GM21717 (cell line): ENCODE measurements at regions not wholly inside any gene's neighbourhood (a gene's known extent, or its start where the extent isn't known, plus 50 kb on each side); places are given as distances from the start of the nearest gene placed in this dataset.

ENCODE experiments used
- ATAC-seq: cut with Tn5 transposase; IDR thresholded peaks from one replicate; pipeline ENCODE4 v1.9.1; 2021; ENCODE audit warnings: mild to moderate bottlenecking, moderate library complexity; ENCODE audit not compliant: unreplicated experiment

DNA sequence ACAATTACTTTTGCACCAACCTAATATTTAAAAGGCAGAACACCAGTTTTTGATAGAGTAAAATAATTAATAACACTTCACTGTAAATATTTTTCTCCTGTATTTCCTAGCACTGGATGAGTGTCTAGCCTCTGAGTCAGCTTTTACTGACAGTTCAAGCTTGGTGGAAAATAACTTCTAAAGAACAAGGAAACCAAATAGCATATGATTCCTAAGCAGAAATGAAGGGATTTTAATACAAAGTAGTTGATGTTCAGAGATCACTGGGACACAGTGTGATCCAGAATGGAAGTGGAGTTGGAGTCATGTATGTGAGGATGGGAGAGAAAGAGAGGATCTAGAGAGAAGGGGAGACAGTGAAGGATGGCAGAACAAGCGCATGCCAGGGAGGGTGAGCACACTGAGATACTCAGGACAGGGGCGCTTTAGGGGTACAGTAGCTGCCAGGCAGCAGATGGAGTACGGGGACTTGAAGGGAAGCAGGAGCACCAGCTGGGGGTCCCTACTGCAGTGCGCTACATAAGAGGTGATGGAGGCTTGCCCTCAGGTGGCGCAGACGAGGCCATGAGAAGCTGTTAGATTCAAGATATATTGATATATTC is 117.9 kb upstream of the KLF6 start:
- no peak for ATAC-seq

DNA sequence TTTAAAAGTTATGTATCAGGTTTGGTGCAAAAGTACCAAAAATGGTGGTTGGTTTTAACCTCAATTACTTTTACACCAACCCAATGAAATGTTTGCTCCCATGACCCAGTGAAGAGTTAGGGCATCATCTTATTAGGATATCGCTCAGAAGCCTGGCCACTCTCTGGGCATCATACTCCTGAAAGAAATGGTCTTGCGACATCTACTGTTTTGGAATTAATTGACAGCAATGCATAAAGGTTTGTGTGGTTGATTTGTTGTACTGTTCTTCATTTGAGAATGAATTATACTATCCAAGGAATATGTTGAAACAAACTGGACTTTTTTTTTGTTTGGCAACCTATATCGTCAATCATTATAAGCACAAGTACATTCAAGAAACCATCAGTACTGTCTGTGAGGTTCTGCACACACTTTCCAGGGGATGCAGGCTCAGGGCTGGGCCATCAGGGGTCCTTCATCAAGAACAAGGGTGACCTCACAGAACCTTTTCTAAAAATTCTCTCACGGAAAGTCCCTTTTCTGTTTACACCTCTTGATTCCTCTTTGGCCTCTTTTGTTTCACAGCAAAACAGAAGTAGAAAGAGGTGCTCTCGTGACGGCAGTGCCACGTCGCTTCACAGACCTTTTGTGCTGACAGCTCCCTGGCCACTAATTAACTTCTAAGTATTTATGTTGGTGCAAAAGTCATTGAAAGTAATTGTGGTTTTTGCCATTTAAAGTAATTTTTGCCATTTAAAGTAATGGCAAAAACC is 117.2 kb upstream of the KLF6 start:
- peak; percentile 90 for ATAC-seq

DNA sequence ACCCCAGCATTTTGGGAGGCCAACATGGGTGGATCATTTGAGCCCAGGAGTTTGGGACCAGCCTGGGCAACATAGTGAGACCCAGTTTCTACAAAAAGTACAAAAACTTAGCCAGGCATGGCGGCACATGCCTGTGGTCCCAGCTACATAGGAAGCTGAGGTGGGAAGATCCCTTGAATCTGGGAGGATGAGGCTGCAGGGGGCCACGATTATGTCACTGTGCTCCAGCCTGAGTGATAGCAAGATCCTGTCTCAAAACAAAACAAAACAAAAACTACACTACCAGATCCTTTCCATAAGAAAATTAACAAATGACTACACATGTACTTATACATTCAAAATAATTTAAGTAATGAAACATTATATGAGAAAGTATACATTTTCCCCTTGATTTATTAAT is 116.4 kb upstream of the KLF6 start:
- ATAC-seq, result no peak

DNA sequence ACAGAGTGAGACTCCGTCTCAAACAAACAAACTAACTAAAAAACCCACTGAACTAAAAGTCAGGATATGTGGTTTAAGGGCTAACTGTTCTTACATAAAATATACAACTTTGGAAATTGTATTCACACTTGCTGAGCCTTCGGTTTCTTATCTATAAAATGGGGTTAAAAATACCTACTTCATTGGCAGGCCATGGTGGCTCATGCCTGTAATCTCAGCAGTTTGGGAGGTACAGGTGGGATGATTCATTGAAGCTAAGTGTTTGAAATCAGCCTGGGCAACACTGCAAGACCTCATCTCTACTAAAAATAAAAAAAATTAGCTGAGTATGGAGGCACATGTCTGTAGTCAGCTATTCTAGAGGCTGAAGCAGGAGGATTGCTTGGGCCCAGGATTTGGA is 115.4 kb upstream of the KLF6 start:
- ATAC-seq, result no peak

DNA sequence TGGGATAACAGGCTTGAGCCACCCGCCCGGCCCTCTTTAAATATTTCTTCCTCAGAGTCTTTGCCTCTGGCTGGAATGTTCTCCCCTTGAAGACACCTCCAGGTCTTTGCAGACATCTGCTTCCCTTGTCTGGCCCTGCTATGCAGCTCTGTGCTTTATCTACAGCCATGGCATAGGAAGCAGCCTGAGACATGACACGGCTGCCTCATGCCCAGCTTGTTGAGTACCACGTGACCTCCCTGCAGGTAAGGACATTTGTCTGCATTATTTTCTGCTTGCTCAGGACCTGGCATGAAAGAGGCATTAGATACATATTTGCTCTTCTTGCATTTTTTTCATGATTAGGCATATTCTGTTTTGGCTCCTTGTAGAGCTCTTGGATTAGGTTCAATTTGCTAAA is 113.8 kb upstream of the KLF6 start:
- ATAC-seq, result no peak

DNA sequence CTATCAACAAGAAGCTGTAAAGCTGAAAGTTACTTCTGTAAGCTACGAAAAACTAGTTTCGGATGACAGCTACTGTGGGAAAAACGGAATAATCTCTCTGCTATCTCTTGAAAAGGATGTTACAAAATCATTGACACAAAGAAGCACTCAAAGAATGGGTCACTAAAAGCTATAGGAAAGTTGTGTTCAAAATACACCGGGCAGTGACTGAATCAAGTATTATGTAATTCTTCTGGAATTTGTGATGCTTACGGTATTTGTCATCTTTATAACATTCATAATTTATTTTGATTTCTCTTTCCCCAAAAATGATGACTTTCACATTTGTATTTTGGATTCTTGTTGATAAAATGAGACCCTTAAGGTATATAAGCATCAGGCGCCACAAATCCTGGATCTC is 112.1 kb upstream of the KLF6 start:
- ATAC-seq, result no peak

DNA sequence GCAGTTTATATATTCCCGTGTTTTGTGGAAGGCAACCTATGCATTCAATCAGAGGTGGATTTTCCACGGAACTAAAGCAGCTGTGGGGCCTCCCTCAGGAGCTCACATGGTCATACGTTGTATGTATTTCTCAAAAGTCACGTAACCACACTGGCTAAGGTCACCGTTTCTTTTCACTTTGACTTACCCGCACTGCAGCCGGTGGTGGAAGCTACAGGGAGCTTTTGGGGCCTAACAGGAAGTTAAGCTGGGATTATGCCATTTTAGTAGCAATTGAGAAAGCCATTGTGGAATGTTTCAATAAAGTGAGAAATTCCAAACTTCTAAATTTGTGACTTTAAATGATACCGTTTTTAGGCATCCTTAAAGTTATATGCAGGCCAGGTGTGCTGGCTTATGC is 111.2 kb upstream of the KLF6 start:
- ATAC-seq, result no peak

DNA sequence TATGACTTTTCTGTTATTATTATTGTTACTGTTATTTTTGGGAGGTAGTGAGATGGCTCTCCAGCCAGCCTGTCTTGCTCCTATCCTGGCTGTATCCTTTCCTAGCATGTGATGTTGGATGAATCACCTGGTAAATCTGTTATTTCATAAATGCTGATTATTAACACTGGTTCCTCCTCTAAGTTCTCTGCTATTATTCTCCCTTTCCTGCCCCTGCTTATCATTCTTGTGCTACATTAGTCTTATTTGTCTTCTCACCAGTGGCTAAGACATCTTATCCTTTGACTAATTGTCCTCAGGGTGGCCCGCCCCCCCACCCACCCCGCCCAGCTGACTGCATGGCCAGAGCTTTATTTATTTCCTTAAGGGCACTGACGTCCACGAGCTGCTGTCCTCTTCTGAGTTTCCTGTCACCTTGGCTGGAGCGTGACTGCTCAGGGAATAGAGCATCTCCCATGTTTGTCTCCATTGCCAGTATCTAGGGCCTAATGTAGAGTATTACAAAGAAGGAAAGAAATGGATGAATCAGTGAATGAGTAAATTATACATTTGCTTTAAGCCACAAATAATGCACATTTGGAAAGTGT is 110.1 kb upstream of the KLF6 start:
- ATAC-seq, result no peak

DNA sequence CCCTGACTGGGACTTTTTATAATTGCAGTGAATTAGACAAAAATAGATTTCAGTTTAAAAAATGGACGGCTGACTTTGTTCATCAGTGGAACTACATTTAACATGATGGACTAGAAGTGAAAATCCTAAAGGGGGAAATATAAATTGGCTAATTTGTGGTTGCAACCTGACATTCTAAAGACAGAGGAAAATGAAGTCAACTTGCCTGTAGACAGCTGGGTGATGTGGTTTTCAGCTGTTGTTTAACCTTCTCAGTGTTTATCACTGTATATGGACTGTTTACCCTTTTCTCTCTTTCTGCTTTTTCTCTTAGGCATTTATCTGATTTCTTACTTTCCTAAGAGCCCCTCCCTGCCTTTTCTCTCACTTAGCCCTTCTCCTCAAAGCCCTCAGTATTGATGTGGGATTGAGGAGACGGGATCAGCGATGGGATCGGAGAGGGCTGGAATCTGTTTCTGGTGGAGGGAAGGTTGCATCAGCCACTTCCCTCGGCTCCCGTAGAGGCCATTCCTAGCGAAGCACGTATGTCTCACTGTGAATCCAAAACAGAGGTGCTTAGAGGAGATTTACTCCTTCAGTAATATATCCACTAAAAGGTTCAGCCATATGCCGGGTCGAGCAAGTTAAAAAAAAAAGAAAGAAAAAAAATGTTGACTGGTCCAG is 109.0 kb upstream of the KLF6 start:
- no peak for ATAC-seq

DNA sequence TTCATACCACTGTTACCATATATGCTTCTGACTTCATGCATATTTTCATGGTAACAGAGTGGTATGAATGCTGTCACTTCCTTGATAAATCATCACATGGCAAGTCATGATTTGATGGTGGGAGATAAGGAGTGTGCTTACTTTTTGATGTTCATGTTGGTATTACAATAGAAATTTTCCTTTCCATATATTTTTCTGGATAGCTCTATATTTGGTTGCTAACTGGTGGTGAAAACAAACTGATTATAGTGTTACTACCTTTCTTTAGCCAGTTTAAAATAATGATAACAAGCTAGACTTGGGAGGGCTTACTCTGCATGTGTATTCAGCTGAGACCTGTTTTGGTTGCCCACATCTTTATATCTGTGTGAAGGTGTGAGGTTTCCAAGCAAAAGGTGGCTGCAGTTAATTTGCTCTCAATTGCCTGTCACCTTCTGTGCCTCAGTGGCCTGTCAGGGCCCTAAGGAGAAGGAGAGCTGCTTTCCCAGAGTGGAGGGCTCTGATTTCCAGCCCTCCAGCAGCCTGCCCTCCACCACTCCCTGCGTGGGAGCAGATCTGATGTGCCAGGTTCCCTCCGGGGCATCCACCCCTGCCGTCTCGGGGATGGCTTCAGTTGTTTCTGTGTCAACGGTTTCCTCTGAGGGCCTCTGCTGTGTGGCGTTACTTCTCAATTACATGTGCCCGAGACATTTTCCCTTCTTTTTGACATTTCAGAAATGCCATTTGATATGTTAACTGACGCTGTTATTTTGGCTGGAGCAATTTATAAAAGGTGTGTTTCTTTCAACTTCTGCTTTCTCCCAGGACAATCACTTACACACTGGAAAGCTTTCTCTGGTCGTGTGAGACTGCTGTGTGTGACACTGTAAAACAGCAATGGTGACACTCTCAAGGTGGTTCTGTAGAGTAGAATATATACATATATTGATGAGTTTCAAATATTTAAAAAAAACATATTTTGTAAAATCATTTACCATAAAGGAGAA is 107.7 kb upstream of the KLF6 start:
- no peak for ATAC-seq

DNA sequence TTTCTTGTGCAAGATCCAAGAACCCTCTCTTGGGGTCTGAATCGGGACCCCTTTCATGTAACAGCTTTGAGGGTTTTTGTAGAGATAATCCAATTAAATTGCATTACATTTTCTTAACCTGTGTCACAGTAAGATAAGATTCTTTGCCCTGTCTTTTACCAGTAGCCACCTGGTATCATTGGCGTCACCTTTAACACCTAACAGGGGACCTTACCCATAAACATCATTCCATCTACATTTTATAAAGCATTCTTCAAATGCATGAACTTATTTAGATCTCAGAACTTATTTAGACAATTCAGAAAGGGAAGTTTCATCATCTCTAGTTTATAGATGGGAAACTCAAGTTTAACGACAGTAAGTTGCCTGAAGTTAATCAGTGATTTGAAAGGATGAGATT is 106.4 kb upstream of the KLF6 start:
- no peak for ATAC-seq

DNA sequence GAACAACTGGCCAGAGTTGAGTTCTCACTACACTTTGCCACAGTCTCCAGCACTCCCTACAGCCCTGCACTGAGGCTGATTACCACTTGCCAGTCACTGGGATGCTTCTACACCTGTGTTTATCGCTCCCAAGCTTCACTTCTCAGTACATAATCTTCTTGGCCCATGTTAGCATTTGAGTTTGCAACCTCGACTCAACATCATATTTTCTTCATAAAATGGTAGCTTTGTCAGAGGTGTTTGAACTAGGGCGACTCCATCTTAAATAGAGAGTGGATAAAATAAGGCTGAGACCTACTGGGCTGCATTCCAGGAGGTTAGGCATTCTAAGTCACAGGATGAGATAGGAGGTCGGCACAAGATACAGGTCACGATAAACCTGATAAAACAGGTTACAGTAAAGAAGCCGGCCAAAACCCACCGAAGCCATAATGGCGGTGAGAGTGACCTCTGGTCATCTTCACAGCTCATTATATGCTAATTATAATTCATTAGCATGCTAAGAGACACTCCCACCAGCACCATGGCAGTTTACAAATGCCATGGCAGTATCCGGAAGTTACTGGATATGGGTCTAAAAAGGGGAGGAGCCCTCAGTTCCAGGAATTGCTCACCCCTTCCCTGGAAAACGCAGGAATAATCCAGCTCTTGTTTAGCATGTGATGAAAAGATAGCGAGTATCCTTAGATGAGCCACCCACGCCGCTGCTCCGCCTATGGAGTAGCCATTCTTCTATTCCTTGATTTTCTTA is 105.8 kb upstream of the KLF6 start:
- ATAC-seq, result no peak

DNA sequence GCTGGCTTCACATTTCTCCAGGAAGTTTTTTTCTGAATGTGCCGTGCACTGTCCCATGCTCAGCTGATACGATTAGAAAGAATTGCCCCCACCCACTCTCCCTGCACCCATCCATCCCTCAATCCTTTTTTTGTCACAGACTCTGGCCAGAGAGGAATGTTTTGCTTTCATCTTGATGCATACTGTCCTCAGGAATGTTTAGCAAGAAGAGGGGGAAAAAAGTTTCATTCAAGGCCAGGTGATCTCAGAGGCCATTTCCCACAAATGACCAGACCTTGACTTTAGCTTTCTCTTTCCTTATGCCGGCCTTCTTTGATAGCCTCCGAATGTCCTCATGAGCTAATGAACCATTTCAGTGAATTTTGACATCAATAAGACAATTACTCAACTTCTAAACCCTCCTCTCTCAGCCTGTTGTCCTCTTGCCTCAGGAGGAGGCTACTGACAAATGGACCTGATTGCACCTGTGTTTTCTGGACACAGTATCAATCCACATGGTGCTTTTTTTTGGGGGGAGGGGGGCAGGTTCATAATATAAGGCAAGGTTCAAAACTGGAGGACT is 105.0 kb upstream of the KLF6 start:
- ATAC-seq, result no peak

DNA sequence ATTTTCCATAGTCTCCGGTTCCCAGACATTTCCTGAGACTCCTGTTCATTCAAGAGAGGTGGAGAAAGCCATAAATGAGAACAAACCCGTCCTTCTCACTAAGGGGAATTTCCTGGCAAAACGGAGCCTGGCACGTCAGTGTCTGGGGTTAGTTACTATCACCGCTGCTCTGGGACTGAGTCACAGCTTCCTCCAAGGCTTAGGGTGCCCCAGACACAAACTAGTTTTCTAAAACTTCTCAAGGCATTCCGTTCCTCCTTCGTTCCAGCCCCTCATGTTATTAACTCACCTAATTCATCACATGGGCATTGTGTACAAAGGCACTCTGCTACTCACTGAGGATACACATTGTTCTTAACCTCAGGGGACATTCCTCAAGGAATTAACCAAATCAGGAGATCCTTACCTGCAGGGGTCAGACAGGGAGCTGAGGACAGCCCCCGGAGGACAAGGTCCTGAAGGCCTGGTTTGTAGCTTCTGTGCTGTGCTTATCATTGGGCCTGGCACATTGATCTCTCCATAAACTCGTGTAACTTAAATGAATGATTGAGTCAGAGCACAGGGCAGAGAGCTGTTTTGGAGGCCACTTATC is 103.0 kb upstream of the KLF6 start:
- ATAC-seq, result peak; percentile 77

DNA sequence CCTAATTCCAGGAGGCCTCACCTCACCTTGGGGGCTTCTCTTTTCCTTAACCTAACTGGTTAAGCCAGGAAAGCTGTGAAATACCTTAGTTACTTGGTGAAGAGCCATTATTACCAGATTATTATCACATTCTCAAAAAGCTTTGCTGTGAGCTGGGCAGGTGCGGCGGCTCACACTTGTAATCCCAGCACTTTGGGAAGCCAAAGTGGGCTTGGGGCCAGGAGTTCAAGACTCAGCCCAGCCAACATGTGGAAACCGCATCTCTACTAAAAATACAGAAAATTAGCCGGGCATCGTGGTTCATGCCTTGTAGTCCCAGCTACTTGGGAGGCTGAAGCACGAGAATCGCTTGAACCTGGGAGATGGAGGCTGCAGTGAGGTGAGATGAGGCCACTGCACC is 102.4 kb upstream of the KLF6 start:
- no peak for ATAC-seq

DNA sequence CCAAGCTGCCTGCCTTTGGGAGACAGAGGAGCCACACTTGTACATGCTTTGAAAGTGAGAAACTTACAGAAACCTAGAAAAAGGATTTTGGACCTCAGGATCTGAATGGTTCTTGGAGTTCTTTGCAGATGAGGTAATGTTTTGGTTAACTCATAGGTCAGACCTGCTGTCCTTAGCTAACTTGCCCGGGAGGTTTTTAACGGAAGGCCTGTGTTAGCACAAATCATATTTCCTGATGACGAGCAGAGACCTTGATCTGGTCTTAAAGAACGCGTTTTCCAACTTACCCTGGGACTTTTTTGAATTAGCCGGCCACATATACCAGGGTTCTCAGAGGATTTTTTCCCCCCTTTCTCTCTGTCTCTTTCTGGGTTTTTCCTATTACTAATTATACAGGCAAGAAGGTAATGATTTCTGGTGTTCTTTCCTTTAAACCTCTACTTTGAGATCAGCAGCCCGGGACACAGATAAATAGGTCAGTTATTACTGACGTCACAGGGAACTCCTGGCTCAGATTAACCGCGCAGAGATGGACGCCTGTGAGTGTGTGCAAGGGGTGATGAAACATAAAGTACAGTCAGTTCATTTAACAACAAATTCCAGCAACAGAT is 101.7 kb upstream of the KLF6 start:
- ATAC-seq, result no peak

DNA sequence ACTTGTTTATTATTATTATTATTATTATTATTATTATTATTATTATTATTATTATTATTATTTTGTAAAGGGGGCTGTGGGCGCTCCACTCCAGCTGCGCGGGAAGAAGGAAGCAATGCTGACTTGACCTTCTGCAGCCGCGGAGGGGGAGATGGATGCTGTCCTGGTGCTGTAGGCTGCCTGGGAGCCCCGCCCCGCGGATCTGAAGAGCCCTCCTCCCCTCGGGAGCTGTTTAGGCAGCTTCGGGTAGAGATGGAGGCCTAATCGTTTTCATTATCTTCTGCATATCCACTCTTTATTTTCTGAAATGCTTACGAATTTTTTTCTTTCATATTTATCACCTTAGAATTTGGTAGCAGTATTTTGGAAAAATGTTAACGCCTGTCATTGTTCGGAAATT is 101.2 kb upstream of the KLF6 start:
- no peak for ATAC-seq

DNA sequence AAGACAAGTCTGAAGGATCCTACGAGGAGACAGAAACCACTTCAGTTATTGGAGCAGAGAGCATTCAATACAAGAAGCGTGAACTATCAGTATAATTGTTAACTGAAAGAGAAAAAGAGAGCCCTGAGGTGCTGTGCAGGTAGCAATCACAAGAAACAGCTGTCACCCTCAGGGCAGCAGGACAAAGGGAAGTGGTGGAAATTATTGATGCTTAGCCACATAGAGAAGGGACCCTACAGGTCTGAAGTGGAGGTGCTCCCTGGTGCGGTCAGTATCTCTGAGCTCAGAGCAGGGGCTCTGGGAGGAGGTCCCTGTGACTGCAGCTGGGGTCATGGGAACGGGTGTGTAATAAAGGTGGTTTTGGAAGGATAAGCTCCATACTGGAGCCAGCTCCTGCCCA is 97.8 kb upstream of the KLF6 start:
- ATAC-seq, result no peak

DNA sequence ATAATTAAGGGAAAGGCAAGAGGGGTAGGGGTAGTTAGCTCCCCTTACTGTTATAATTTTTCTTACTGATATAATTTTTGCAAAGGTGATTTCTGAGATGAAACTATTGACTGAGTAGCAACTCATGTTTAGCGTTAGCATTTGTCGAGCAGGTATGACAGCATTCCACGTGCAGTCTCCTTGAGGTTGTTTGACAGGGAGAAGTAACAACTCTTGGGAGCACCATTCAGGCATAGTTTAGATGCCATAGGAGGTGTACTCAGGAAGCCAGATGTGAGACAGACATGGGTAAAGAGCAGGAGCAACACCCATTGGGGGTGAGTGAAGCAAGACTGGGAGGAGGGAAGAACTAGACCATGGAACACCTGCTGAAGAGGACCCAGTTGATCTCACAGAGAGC is 96.6 kb upstream of the KLF6 start:
- no peak for ATAC-seq
